ENCODE measurements at regions not wholly inside any gene's neighbourhood (a gene's known extent, or its start where the extent isn't known, plus 50 kb on each side); places are given as distances from the start of the nearest gene placed in this dataset.

DNA sequence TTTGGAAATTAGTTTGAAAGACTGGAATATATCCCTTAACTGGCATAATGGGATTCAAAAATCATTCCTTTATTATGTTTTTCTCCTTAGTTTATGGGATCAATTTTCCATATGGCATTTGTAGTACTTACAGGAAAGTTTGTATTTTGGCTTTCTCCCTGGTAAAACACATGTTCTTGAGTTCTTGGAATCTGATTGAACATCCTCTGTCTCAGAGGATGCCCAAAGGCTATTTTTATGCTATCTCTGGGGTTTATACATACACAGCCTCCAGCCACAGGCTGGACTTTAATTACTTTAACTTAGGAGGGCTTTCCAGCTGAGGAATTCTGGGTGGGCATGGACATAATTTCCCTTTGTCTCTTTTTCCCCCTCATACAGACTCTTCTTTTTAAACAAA lies 236.4 kb downstream of the HGF start:
- peak; percentile 22 to 75 (median 38) for DNase-seq

DNA sequence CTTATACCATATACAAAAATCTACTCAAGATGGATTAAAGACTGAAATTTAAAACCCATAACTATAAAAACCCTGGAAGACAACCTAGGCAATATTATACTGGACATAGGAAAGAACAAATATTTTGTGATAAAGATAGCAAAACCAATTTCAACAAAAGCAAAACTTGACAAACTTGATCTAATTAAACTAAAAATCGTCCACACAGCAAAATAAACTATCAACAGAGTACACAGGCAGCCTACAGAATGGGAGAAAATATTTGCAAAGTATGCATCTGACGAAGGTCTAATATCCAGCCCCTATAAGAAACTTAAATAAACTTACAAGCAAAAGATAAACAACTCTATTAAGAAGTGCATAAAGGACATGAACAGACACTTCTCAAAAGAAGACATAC lies 240.1 kb downstream of the HGF start:
- no peak for DNase-seq

DNA sequence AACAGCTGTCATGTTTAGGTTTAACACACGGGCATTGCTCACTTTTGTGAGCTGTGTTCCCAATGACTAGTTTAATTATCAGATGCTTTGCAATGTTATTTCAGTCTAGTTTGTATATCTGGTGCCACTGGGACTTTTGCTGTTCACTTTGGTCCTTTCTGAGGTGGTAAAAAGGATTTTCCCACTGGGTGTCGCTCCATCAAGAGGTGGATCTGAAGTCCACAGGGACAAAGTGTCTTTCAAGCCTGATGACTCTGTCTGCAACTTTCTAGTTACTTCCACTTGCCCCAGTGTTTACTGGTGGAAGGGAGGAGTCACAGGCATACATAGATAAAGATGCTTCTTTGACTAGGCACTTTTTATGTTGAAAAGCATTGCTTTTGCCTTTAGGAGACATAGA lies 242.2 kb downstream of the HGF start:
- DNase-seq, result no peak

DNA sequence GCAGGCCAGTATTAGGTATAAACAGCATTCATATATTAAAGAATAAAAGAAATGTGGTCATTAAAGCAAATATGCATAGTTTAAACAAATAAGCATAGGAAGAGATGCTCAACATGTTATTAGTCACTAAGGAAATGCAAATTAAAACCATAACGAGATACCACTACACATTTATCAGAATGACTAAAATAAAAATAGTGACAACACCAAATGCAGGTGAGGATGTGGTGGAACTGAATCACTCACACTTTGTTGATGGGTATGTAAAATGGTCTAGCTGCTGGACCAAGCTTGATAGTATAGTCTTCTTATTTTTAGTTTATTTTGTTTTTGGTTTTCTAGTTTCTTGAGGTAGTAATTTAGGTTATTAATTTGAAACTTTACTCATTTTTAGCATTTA lies 242.9 kb downstream of the HGF start:
- no peak for DNase-seq

DNA sequence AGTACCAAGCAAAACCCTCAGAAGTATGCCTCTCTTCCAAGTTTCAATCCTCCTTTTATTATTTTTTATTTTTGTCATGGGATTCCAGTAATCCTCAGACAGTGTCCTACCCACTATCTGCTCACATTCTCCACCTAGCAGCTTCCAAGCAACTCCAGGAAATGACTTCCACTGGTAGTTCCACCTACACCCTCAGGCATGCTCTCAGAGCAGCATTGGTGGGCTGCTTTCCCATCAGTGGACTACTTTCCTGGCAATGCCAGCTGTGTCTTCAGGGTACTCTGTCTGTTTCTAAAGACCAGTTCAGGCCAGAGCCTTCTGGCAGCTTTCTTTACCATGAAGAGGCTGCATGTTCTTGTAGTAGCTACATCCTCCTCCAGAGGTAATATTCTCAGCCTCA lies 244.0 kb downstream of the HGF start:
- no peak for DNase-seq

DNA sequence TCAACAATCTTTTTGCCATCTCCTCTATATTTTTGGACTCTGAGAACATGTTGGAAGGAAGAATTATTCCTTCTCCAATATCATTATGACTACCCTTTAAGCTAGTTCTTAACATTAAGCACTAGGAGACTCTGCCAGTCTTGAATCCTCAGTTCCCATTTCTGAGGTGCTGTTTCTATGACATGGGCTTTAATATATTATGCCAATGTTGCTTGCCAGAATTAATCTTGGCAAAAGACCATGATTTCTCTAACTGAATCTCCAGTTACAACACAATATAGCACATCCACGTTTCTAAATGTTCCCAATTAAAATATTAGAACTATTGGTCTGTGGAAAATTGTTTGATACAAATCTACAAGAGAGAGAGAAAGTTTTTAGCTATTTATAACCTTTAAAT lies 250.0 kb downstream of the HGF start:
- no peak for DNase-seq

DNA sequence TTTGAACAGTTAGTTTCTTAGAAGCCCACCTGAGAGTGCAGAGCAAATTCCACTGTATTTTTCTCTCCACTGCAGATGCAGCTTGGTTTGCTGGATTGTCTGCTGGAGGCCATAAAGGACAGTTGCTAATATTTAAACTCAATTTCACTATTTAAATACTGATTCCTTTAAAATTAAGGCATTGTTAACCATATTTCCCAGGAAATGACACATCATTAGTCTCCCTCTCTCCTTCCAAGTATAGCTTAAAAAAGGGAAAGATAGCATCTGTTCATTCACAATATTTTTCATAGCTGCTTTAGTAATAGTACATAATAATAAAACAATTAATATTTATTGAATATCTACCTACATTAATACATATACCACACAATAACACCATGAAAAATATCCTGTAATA lies 252.9 kb downstream of the HGF start:
- no peak for DNase-seq

DNA sequence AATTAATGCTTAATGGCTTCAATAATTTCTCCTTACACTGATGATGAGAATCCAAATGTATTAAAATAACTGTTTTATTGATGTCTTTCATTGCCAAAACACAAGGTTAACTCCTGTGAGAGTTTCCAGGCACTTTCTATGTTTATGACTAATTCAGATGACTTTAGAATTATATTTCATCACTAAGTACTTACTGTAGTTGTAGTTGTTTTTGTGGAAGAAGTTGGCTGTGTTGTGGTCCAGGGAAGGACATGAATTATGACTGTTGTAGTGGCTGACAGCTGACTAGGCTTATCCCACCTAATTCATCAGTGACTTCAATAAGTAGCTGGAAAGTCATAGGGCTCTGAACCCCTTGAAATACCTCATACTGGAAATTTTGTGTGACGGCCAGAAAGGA lies 254.8 kb downstream of the HGF start:
- peak; percentile 43 to 73 (median 57) for DNase-seq

DNA sequence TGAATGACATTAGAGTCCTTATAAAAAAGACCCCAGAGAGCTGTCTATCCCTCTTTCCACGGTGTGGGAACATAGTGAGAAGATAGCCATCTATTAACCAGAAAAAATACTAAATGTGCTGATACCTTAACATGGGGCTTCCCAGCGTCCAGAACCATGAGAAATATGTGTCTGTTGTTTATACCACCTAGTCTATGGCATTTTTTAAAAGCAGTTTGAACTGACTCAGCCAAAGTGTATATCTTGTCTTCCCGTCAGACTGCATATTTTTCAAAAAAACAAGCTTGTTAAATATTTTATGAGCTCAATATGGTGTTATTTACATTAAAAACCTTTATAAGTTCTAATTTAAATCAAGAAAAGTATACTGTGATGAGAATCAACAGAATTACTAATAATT lies 255.3 kb downstream of the HGF start:
- no peak for DNase-seq

DNA sequence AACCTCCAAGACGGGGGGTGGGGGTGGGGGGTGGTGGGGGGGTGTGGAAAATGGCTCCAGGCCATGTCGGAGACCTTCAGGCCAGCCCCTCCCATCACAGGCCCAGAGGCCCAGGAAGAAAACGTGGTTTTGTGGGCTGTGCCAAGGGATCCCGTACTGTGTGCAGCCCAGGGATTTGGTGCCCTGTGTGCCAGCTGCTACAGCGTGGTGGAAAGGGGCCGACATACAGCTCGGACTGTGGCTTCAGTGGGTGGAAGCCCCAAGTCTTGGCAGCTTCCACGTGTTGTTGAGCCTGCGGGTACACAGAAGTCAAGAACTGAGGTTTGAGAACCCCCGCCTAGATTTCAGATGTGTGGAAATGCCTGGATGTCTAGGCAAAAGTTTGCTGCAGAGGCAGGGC lies 259.7 kb downstream of the HGF start:
- DNase-seq, result no peak

DNA sequence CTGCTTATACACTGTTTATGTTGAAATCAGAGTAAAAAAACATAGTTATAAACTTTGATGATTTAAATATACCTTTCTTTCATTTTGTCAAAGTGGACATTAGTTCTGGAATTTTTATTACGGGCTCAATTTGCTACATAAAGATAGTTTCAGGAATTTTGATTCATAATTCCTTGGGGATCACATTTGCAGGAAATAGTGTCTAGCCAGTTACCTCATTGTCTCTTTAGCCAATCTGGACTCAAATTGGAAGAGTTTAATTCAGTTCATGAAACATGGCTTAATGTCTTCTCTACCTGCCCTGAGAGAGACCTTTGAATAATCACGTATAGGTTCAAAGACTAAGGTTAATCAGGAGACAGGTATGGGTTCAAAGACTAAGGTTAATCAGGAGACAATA lies 262.6 kb downstream of the HGF start:
- peak in 2 of 3 donors; percentile 17 to 31 for DNase-seq

DNA sequence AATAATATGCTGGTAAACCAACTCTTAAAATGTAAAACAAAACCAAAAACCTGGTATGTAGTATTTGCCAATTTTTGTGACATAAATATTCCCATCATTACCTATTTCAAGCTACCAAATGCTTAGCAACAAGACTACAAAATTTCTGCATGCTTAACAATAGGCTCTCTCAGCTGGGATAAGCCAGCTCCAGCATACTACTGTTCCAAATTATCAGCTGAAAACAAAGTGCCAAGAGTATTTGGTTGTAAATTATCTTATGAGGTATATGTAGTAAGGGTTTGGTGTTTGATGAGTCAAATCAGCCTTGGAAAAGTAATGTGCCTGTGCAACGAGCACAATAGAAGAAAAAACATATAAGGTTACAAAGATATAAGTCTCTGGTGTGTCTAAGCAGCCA lies 263.2 kb downstream of the HGF start:
- DNase-seq, result peak in 1 of 3 donors; percentile 16

DNA sequence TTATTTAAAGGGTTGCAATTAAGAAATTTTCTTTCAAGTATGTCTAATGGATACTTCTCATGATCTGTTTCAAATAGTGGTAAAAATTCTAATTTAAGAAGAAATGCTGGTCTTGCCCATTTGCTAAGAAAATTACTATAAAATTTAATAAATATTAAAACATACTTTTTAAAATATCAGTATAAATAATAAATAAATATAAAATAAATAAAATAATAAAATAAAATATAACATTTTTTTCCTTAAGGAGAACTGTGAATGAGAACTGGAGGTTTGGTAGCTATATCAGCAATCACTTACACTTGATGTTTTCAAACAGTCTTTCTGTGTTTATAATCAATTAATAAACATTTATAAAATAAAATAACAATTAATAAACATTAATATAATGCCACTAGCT lies 266.1 kb downstream of the HGF start:
- no peak for DNase-seq

DNA sequence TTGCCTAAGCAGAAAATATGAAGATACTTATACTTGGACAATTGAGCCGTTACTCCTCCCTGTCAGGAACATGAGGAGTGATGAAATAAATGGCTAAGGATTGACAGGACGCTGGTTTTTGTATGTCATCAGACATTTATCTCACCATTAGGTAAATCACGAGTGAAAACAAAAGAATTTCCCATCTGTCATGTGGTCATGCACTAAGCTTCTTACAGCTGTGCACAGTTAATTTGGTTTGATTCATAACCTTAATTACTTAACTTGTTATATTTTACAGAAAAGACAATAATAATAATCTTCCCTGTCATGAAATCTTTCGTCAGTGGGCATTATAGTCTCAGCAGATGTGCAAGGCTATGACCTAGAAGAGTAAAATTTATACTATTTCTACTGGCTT lies 266.5 kb downstream of the HGF start:
- DNase-seq, result no peak

DNA sequence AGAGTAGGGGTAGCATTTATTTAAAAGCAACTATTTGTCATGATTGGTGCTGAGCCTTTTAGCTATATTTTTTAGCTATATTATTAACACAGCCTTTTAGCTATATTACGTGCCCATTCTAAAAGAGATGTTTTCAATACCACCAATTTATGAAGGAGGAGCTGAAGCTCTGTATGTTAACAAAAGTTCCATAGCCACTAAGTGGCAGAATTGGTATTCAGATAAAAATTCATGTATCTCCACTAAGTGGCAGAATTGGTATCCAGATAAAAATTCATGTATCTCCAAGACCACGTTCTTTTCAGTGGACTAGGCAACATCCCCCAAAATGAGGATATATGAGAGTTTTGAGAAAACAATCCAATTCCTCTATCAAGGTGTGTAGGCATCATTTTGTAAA lies 268.6 kb downstream of the HGF start:
- DNase-seq, result peak in 2 of 3 donors; percentile 22 to 50

DNA sequence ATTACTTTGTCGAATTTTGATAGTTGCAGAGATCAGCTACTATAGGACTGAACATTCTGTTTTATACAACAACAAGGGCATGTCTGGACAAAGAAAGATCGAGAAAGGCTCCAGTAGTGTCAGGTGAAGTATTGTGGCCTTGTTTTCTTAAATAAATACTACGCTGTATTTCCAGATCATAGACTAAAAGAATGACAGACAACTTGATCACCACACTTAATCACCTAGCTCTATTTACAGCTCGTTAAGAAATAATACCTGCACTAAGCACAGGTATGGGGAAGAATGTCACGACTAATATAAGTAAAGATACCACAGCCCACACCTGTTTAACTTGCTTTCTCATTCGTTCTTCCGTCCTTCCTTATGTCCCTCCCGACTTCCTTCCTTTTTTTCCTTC lies 269.2 kb downstream of the HGF start:
- no peak for DNase-seq

DNA sequence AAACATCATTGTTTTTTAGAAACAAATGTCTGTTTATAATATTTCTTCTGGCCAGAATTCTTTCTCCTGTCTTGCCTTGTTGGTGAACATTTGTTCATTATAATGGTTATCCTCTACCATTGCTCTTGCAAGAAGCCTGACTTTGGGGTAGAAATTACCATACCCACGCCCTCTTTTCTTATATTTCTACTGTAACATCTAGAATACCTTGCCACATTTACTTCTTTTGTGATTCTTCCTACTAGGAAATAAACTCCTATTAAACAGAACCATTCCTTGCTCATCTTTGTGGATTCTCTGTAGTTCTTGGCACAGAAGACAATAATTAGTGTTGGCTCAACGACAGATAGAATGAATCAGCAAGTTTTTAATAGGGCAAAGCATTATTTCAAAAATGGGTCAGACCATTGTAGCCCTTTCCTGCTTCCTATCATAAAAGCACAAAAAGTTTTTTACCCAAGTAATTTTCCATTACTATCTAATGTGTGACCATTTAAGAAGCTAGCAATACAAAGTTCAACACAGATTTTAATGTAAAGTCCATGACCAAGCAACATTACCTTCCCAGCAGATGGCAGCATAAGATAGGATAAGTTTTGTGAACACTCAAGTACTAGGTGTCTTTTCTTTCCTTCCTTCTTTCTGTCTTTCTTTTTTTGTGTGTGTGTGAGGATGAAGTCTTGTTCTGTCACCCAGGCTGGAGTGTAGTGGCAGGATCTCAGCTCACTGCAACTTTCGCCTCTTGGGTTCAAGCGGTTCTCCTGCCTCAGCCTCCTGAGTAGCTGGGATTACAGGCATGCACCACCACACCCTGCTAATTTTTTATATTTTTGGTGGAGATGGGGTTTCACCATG lies 270.4 kb downstream of the HGF start:
- DNase-seq, result peak; percentile 69 to 88 (median 76)

DNA sequence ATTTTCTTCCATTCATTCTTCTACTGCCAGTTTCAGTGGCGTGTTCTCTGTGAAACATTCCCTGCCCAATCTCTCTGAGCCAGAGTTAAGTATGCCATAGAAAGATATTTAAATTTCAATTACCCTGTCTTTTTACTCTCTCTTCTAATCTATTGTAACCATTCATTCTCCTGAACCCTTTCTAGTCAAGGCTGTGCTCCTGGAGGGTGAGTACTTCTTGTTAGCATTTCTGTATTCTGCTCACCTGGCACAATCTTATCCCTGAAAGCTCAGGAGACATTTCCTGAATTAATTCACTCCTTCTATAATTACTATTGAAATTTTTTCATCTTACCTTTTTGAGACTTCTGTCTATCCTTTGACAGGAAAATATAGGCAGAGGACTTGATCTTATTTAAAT lies 271.7 kb downstream of the HGF start:
- no peak for DNase-seq

DNA sequence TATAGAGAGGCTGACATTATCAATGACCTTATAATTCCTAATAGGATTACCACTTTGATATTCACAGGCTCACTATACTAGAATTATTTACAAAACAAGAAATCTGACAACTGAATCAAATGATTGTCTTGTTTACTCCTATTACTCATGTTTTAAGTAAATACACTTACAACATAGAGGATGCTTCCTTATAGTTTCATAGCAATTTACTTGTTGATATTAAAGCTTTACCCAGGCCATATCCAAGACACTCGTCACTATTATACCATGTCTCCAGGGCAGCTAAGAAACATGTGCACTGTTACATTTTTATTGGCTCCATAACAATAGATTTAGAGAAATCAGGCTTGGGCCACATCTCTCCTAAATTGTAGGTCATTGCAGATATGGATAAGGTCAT lies 276.9 kb downstream of the HGF start:
- DNase-seq, result no peak

DNA sequence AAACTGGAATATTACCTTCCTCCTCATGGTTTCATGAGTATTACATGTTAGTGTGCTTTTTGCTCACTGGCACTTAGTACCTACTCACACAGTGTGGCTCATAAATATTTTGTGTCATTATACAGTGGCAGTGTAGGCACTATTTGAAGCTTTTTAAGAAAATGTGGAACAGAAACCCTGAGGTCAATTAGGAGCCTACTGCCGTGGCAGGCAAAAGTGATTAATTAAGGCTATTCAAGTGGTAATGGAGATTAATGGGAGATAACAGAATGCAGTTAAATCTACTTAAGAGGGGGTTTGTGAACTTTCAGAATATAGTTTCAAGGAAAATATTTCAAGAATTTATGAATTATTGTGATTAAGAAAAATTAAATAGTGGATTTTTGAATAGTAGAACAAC lies 277.6 kb downstream of the HGF start:
- DNase-seq, result no peak

DNA sequence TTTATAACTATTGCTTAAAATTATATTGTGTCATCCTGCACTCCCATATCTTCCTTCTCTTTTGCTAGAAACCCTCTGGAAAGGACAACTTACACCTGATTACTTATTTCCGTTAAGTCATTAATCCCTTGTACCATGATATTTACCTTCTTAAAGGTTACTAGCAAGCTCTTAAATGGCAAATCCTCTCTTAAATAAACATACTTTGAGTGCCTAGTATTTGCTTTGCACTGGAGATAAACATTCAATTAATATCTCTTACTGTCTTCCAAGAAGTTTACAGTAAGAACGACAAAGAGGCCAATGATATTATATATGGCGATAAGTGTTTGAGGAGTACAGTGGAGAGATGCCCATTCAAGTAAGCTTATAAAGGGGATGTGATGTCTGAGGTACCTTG lies 278.3 kb downstream of the HGF start:
- DNase-seq, result no peak

DNA sequence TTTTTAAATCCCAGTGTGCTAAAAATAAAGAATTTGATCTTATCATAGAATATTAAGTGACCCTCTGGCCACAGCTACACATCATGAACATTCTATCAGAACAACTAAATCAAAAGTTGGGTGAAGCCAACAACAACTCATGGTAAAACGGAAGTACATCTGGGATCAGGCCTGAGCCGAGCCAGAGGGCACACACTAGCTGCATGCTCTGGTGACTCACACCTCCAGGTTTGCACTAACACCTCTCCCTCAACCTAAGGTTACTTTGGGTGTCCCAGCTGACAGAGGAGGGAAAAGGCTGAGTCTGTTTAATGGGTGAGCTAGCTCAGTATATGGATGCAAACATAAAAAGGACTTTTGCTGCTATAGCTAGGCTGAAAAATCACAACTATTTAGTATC lies 281.6 kb downstream of the HGF start:
- DNase-seq, result no peak

DNA sequence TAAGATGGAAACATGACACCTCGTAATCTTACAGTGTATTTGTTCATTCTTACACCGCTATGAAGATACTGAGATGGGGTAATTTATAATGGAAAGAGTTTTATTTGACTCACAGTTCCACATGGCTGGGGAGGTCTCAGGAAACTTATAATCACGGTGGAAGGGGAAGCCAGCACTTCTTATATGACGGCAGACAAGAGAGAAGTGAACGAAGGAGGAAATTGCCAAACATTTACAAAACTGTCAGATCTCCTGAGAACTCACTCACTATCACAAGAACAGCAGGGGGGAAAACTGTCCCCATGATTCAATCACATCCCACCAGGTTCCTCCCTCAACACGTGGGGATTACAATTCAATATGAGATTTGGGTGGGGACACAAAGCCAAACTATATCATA lies 282.3 kb downstream of the HGF start:
- no peak for DNase-seq

DNA sequence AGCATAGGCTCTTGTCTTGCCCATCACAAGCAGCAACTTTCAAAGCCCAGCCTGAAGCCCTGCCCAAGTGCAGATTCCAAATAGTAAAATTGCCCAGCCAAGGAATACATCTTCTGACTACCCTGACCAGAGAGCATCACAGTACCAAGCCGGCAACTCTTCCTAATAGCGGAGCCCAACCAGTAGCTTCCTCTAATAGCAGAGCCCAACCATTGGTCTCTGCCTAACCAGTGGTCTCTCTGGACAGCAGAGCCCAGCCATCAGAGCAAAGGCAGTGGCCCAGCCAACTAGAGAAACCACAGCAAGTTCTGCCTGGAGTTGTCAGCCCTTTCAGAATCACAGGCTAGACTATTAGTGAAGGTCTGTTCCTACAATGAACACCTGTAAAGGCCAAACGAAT lies 285.6 kb downstream of the HGF start:
- peak; percentile 63 to 86 (median 80) for DNase-seq
